ENCODE measurements at regions not wholly inside any gene's neighbourhood (a gene's known extent, or its start where the extent isn't known, plus 50 kb on each side); places are given as distances from the start of the nearest gene placed in this dataset.

DNA sequence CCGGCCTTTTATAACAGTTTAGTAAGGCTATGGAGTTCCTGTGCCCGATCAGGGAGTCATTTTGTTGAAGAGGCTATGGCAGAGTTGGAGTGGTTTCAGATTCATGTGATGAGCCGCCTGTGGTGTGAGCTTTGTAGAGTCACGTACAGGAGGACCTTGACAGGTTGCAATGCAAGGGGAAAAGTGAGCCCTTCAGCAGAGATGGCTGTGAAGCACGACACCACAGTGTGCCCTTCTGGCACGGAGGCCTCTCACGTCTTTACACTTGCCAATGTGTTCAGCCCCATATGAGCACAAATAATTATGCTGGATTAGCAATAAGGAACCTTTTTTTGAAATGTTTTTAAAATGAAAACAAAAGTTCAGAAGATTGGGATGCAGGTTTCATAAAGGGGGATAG, 499.8 kb downstream of the LIG4 start:
- Histone ChIP-seq H3K9ac (ENCODE audit: low read length) (no peak overlapping the region), H4K20me1 (ENCODE audit: insufficient read depth) (no peaks in the 10 kb centered on the region), H3K36me3 (ENCODE audit: insufficient read depth, low read length) (no peaks in the 10 kb centered on the region), H3K4me3 (ENCODE audit: low read length) (no peak overlapping the region), H3K27me3 (ENCODE audit: insufficient read depth, low read depth, low read length) (no peaks in the 10 kb centered on the region), H3K27ac (ENCODE audit: low read length) (no peak overlapping the region), H3K79me2 (replicated peaks; ENCODE audit: insufficient read depth, low read length) (peaks cover 4% of the 10 kb centered on the region), H3K4me2 (ENCODE audit: low read length) (no peak overlapping the region), H3K9me2 (ENCODE audit: insufficient read depth, low read length) (no peaks in the 10 kb centered on the region), H3K9me3 (ENCODE audit: low read length) (no peaks in the 10 kb centered on the region), H2AFZ (ENCODE audit: low read depth, low read length) (no peak overlapping the region), H3F3A (ENCODE audit: insufficient read depth, low read length, poor library complexity, severe bottlenecking) (no peaks in the 10 kb centered on the region)
- no peak for TF ChIP-seq POLR2AphosphoS5 (IDR thresholded peaks at IDR 0.05)
- no peak for TF ChIP-seq SMC3 (conservative IDR thresholded peaks at IDR 0.05; ENCODE audit: poor library complexity)
- no peak for TF ChIP-seq MXI1 (conservative IDR thresholded peaks at IDR 0.05; ENCODE audit: poor library complexity, severe bottlenecking)
- TF ChIP-seq, protein P1, sequence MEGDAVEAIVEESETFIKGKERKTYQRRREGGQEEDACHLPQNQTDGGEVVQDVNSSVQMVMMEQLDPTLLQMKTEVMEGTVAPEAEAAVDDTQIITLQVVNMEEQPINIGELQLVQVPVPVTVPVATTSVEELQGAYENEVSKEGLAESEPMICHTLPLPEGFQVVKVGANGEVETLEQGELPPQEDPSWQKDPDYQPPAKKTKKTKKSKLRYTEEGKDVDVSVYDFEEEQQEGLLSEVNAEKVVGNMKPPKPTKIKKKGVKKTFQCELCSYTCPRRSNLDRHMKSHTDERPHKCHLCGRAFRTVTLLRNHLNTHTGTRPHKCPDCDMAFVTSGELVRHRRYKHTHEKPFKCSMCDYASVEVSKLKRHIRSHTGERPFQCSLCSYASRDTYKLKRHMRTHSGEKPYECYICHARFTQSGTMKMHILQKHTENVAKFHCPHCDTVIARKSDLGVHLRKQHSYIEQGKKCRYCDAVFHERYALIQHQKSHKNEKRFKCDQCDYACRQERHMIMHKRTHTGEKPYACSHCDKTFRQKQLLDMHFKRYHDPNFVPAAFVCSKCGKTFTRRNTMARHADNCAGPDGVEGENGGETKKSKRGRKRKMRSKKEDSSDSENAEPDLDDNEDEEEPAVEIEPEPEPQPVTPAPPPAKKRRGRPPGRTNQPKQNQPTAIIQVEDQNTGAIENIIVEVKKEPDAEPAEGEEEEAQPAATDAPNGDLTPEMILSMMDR (IDR thresholded peaks at IDR 0.05; ENCODE audit: poor library complexity, severe bottlenecking) = no peak
- TF ChIP-seq, protein P2, sequence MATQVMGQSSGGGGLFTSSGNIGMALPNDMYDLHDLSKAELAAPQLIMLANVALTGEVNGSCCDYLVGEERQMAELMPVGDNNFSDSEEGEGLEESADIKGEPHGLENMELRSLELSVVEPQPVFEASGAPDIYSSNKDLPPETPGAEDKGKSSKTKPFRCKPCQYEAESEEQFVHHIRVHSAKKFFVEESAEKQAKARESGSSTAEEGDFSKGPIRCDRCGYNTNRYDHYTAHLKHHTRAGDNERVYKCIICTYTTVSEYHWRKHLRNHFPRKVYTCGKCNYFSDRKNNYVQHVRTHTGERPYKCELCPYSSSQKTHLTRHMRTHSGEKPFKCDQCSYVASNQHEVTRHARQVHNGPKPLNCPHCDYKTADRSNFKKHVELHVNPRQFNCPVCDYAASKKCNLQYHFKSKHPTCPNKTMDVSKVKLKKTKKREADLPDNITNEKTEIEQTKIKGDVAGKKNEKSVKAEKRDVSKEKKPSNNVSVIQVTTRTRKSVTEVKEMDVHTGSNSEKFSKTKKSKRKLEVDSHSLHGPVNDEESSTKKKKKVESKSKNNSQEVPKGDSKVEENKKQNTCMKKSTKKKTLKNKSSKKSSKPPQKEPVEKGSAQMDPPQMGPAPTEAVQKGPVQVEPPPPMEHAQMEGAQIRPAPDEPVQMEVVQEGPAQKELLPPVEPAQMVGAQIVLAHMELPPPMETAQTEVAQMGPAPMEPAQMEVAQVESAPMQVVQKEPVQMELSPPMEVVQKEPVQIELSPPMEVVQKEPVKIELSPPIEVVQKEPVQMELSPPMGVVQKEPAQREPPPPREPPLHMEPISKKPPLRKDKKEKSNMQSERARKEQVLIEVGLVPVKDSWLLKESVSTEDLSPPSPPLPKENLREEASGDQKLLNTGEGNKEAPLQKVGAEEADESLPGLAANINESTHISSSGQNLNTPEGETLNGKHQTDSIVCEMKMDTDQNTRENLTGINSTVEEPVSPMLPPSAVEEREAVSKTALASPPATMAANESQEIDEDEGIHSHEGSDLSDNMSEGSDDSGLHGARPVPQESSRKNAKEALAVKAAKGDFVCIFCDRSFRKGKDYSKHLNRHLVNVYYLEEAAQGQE (IDR thresholded peaks at IDR 0.05; ENCODE audit: borderline replicate concordance) = no peak
- TF ChIP-seq EP300 (conservative IDR thresholded peaks at IDR 0.05; ENCODE audit: poor library complexity, severe bottlenecking) = no peak
- no peak for TF ChIP-seq EZH2 (IDR thresholded peaks at IDR 0.05; ENCODE audit: borderline replicate concordance, insufficient read depth, low read length, poor library complexity, severe bottlenecking)
- no peak for TF ChIP-seq TAF1 (IDR thresholded peaks at IDR 0.05; ENCODE audit: low read depth)
- no peak for TF ChIP-seq RAD21 (conservative IDR thresholded peaks at IDR 0.05)

DNA sequence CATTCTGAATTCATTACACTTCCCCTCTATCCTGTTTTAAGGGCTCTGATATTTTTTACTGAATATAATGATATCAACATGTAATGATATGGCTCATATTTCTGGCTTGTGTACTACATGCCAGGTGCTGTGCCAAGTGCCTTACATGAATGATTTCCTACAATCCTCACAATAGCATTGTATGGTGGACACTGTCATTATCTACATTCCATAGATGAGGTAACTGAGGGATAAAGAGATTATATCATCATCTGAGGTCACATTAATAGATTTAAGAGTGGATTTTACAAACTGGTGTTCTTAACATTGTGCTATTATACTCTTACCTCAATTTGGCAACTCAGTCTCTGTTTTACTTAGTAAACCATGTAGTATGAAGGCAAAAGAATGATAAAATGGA, 502.0 kb downstream of the LIG4 start:
- H3F3A ChIP-seq (ENCODE audit: insufficient read depth, low read length, poor library complexity, severe bottlenecking) = no peaks in the 10 kb centered on the region
- H2AFZ ChIP-seq (ENCODE audit: low read depth, low read length) = no peak overlapping the region
- H3K27me3 ChIP-seq (ENCODE audit: insufficient read depth, low read depth, low read length) = no peaks in the 10 kb centered on the region
- no peaks in the 10 kb centered on the region for H3K9me2 ChIP-seq (ENCODE audit: insufficient read depth, low read length)
- H4K20me1 ChIP-seq (ENCODE audit: insufficient read depth) = no peaks in the 10 kb centered on the region
- no peak overlapping the region for H3K4me2 ChIP-seq (ENCODE audit: low read length)
- TF ChIP-seq SMC3 (conservative IDR thresholded peaks at IDR 0.05; ENCODE audit: poor library complexity) (no peak), POLR2AphosphoS5 (IDR thresholded peaks at IDR 0.05) (no peak), EP300 (conservative IDR thresholded peaks at IDR 0.05; ENCODE audit: poor library complexity, severe bottlenecking) (no peak), RAD21 (conservative IDR thresholded peaks at IDR 0.05) (no peak), MXI1 (conservative IDR thresholded peaks at IDR 0.05; ENCODE audit: poor library complexity, severe bottlenecking) (no peak), TAF1 (IDR thresholded peaks at IDR 0.05; ENCODE audit: low read depth) (no peak), EZH2 (IDR thresholded peaks at IDR 0.05; ENCODE audit: borderline replicate concordance, insufficient read depth, low read length, poor library complexity, severe bottlenecking) (no peak)
- TF ChIP-seq, protein P1 (IDR thresholded peaks at IDR 0.05; ENCODE audit: poor library complexity, severe bottlenecking) = no peak
- TF ChIP-seq, protein P2 (IDR thresholded peaks at IDR 0.05; ENCODE audit: borderline replicate concordance) = no peak
- no peak overlapping the region for H3K9ac ChIP-seq (ENCODE audit: low read length)
- no peaks in the 10 kb centered on the region for H3K9me3 ChIP-seq (ENCODE audit: low read length)
- no peaks in the 10 kb centered on the region for H3K36me3 ChIP-seq (ENCODE audit: insufficient read depth, low read length)
- no peak overlapping the region for H3K27ac ChIP-seq (ENCODE audit: low read length)
- peaks cover 4% of the 10 kb centered on the region for H3K79me2 ChIP-seq (replicated peaks; ENCODE audit: insufficient read depth, low read length)
- H3K4me3 ChIP-seq (ENCODE audit: low read length) = no peak overlapping the region

Measured in neural cell (in vitro differentiated cells).